ENCODE measurements at regions not wholly inside any gene's neighbourhood (a gene's known extent, or its start where the extent isn't known, plus 50 kb on each side); places are given as distances from the start of the nearest gene placed in this dataset.

DNA sequence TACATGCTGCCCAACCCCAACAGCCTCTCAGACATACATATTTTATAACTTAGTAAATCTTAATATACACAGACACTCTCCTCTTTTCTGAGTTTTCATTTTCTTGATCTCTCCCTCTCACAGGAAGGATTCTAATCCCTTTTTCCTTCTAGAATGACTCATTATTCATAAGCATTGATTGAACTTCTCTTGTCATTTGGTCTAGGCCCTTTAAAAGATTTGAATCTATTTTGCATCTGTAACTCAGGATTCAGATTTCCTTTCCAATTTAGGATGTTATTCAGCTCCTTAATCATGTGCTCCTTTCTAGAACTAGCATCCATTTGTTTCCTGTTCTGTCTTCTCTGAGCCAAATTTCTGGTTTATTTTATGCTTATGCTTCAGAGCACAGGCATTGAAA, 624.5 kb upstream of the SGO1 start:
- intact Hi-C loops (cut with micrococcal nuclease) = no loop called here
- H3K4me2 ChIP-seq (replicated peaks; ENCODE audit: extremely low read depth, low read length, poor library complexity, severe bottlenecking) = no peak overlapping the region
- Mint-ChIP-seq H3K4me3 (no peak overlapping the region), H3K27ac (no peak overlapping the region), H3K36me3 (no peaks in the 10 kb centered on the region), H3K9me3 (peaks cover 0 to 12% (median 7%) of the 10 kb centered on the region in 7 donors), H3K27me3 (ENCODE audit: low read depth in 3 of 3) (no peaks in the 10 kb centered on the region), H3K4me1 (no peaks in the 10 kb centered on the region)
- peaks cover 0 to 7% of the 10 kb centered on the region in 2 donors for H3K9me3 ChIP-seq (replicated peaks in 1 of 2; ENCODE audit: control insufficient read depth in 1 of 2, insufficient read depth in 1 of 2, low read length in 2 of 2)
- no peaks in the 10 kb centered on the region for H3K36me3 ChIP-seq (replicated peaks in 1 of 2; ENCODE audit: control insufficient read depth in 1 of 2, insufficient read depth in 2 of 2, low read length in 2 of 2)
- TF ChIP-seq, protein P1, sequence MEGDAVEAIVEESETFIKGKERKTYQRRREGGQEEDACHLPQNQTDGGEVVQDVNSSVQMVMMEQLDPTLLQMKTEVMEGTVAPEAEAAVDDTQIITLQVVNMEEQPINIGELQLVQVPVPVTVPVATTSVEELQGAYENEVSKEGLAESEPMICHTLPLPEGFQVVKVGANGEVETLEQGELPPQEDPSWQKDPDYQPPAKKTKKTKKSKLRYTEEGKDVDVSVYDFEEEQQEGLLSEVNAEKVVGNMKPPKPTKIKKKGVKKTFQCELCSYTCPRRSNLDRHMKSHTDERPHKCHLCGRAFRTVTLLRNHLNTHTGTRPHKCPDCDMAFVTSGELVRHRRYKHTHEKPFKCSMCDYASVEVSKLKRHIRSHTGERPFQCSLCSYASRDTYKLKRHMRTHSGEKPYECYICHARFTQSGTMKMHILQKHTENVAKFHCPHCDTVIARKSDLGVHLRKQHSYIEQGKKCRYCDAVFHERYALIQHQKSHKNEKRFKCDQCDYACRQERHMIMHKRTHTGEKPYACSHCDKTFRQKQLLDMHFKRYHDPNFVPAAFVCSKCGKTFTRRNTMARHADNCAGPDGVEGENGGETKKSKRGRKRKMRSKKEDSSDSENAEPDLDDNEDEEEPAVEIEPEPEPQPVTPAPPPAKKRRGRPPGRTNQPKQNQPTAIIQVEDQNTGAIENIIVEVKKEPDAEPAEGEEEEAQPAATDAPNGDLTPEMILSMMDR (IDR thresholded peaks at IDR 0.05) = no peak
- no peak overlapping the region for H3K4me3 ChIP-seq (replicated peaks in 1 of 3; ENCODE audit: low read depth in 2 of 3, low read length in 3 of 3)
- no peak overlapping the region for H3K9ac ChIP-seq (ENCODE audit: insufficient read depth, low read length, poor library complexity, severe bottlenecking)
- H3K27ac ChIP-seq (ENCODE audit: low read depth in 1 of 2, low read length in 2 of 2) = no peak overlapping the region
- DNase-seq = no peak
- no peak overlapping the region for H2AFZ ChIP-seq (ENCODE audit: insufficient read depth, low read depth, low read length, poor library complexity, severe bottlenecking)
- no peaks in the 10 kb centered on the region for H4K20me1 ChIP-seq (ENCODE audit: insufficient read depth, low read length)
- no peaks in the 10 kb centered on the region for H3K27me3 ChIP-seq (ENCODE audit: control insufficient read depth in 2 of 2, insufficient read depth in 2 of 2, low read length in 2 of 2)
- H3K79me2 ChIP-seq (ENCODE audit: insufficient read depth, low read length) = no peaks in the 10 kb centered on the region
- no peaks in the 10 kb centered on the region for H3K4me1 ChIP-seq (ENCODE audit: control insufficient read depth in 1 of 2, insufficient read depth in 2 of 2, low read length in 2 of 2)

DNA sequence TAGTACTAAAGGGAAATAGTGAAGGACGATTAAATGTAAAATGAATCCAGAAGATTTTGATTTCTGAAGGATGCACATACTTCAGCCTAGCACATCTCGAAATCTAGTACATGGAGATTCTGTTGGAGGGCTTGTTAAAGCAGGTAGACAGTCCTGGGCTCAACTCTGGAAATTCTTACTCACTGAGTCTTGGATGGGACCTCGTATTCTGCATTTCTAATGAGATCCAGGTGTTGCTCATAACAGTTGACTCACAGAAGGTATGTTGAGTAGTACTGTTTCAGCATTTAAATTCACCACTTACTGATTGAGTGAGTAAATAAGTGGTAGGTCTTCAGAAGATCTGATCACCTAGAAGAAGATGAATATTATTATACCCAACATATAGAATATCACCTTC, 623.4 kb upstream of the SGO1 start:
- no peak overlapping the region for H3K9ac ChIP-seq (ENCODE audit: insufficient read depth, low read length, poor library complexity, severe bottlenecking)
- no peaks in the 10 kb centered on the region for H3K27me3 Mint-ChIP-seq (ENCODE audit: low read depth in 3 of 3)
- peaks cover 0 to 12% (median 5%) of the 10 kb centered on the region in 7 donors for H3K9me3 Mint-ChIP-seq
- no peak overlapping the region for H3K4me3 Mint-ChIP-seq
- no peak for DNase-seq
- no peak overlapping the region for H3K4me3 ChIP-seq (replicated peaks in 1 of 3; ENCODE audit: low read depth in 2 of 3, low read length in 3 of 3)
- no peak overlapping the region for H3K27ac ChIP-seq (ENCODE audit: low read depth in 1 of 2, low read length in 2 of 2)
- no peaks in the 10 kb centered on the region for H3K4me1 ChIP-seq (ENCODE audit: control insufficient read depth in 1 of 2, insufficient read depth in 2 of 2, low read length in 2 of 2)
- H3K27me3 ChIP-seq (ENCODE audit: control insufficient read depth in 2 of 2, insufficient read depth in 2 of 2, low read length in 2 of 2) = no peaks in the 10 kb centered on the region
- no peak overlapping the region for H3K27ac Mint-ChIP-seq
- no peaks in the 10 kb centered on the region for H3K36me3 Mint-ChIP-seq
- H3K9me3 ChIP-seq (replicated peaks in 1 of 2; ENCODE audit: control insufficient read depth in 1 of 2, insufficient read depth in 1 of 2, low read length in 2 of 2) = no peaks in the 10 kb centered on the region
- no peaks in the 10 kb centered on the region for H4K20me1 ChIP-seq (ENCODE audit: insufficient read depth, low read length)
- WGBS (ENCODE audit: insufficient coverage) = 100% methylated on average over 1 of the region's 3 CpGs
- no peaks in the 10 kb centered on the region for H3K36me3 ChIP-seq (replicated peaks in 1 of 2; ENCODE audit: control insufficient read depth in 1 of 2, insufficient read depth in 2 of 2, low read length in 2 of 2)
- intact Hi-C loops (cut with micrococcal nuclease) = no loop called here
- H3K4me1 Mint-ChIP-seq = no peaks in the 10 kb centered on the region
- H2AFZ ChIP-seq (ENCODE audit: insufficient read depth, low read depth, low read length, poor library complexity, severe bottlenecking) = no peak overlapping the region
- no peaks in the 10 kb centered on the region for H3K79me2 ChIP-seq (ENCODE audit: insufficient read depth, low read length)
- H3K4me2 ChIP-seq (replicated peaks; ENCODE audit: extremely low read depth, low read length, poor library complexity, severe bottlenecking) = no peak overlapping the region
- TF ChIP-seq, protein P1 (IDR thresholded peaks at IDR 0.05) = no peak

Data from CD14-positive monocyte (primary cell).